HG03460 (cell line): ENCODE measurements at regions not wholly inside any gene's neighbourhood (a gene's known extent, or its start where the extent isn't known, plus 50 kb on each side); places are given as distances from the start of the nearest gene placed in this dataset.

Experiments used
- ATAC-seq: cut with Tn5 transposase; IDR thresholded peaks from one replicate; pipeline ENCODE4 v1.9.1; 2021; ENCODE audit not compliant: unreplicated experiment

DNA sequence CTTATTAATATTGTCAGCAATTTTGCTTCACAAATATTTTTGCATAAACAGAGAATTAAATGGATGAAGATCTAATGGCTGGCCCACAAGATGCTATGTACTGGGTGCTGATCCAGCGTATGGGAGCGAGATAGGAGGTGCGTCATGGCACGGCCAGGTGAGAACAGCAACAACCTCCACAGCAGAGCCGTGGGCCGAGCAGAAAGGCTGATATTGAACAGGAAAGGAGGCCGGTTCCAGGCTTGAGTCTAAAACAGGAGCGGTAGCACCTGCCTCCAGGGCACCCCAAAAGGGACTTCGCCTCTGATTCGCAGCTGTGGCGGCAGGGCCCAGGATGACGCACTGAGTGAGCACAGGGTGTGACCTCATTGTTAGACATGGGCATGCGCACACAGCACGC lies 1502.1 kb downstream of the TBC1D22A start:
- no peak for ATAC-seq

DNA sequence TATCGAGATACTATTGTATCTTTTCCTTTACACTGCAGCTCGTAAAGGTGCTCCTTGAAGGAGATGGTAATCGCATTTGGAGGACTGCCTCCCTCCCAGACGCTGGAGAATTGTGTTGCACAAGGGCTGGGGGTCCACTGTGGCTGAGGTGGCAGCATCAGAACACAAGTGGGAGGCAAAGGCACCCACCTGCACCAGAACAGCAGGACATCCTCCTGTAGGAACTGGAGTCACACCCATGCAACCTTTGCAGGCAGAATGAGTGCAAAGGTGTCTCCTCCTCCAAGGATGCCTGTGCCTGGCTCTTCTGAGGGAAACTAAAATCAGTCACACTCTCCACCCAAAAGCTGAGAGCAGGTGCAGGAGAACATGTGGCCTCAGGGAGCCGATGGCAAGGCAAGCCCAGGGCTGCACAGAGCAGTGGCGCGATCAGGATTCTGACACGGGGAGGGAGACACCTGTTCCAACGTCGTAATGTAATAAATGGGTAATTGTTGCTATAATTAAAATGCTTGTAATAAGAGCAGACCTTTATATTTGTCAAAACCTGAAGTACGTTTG lies 1501.4 kb downstream of the TBC1D22A start:
- ATAC-seq, result no peak

DNA sequence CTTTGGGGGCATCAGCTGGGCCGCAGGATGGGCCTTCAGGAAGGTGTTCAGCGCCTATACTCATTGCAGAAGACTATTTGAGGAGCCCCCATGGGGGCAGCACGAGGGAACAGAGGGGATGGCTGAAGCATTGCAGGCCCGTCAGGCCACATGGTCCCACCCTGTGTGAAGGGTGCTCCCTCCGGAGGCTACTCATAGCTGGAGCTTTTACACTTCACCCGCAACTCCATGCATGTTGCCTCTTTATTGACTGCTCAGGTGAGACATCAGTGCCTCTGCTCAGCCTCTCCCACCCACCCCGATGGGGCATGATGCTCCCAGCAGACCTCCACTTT lies 1500.9 kb downstream of the TBC1D22A start:
- no peak for ATAC-seq

- ATAC-seq, result no peak
Measured at GRCh38 chr22:48262596-48263430, 1500.4 kb downstream of the TBC1D22A start.

- ATAC-seq, result no peak
Measured at GRCh38 chr22:48261706-48262105, 1499.3 kb downstream of the TBC1D22A start.

DNA sequence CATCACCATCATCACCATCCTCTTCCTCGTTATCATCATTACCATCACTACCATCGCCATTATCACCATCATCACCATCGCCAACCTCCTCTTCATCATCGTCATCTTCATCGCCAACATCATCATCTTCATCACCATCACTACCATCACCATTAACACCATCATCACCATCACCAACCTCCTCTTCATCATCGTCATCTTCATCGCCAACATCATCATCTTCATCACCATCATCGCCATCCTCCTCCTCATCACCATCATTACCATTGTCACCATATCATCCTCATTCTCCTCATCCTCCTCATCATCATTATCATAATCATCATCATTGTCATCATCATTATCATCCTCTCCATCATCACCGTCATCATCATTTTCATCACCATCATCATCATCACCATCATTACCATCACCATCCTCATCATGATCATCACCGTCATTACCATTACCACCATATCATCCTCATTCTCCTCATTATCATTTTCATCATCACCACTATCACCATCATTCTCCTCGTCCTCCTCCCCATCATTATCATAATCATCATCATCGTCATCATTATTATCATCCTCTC lies 1498.7 kb downstream of the TBC1D22A start:
- no peak for ATAC-seq

GRCh38 chr22:48259991-48260670 lies 1497.7 kb downstream of the TBC1D22A start:
- ATAC-seq, result no peak

GRCh38 chr22:48258811-48259210 lies 1496.4 kb downstream of the TBC1D22A start:
- ATAC-seq, result no peak

DNA sequence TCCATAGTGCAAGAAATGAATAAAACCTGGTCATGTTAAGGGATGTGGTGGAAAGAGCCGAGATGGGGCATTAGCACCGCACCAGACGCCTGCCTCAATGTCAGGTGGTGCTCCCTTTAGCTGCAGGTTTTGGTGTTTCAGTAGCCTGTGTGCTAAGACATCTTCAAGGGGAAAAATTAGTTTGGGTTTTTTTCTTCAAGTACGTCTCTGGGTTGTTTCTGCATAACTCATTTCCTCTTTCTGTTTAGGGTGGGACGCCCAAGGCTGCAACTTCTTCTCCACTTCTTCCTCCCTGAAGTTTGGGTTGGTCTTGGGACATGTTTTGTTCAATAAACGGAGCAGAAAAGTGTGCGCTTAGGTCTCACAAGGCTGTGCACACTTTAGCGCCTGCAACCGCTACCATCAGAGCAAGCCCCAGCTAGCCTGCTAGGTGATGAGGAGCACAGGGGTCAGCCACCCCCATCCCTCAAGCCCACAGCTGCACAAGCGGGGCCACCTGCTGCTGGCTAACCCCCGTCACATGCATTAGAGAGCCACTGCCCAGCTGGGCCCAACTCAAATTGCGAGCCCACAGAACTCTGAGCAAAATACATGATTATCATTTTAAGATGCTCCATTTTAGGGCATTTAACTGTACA lies 1495.7 kb downstream of the TBC1D22A start:
- ATAC-seq, result no peak

GRCh38 chr22:48257685-48258055 lies 1495.2 kb downstream of the TBC1D22A start:
- ATAC-seq, result no peak

GRCh38 chr22:48256776-48257684 lies 1494.6 kb downstream of the TBC1D22A start:
- no peak for ATAC-seq

GRCh38 chr22:48256041-48256739 lies 1493.7 kb downstream of the TBC1D22A start:
- ATAC-seq, result no peak

- ATAC-seq, result no peak
Measured at GRCh38 chr22:48254311-48254873, 1491.9 kb downstream of the TBC1D22A start.

DNA sequence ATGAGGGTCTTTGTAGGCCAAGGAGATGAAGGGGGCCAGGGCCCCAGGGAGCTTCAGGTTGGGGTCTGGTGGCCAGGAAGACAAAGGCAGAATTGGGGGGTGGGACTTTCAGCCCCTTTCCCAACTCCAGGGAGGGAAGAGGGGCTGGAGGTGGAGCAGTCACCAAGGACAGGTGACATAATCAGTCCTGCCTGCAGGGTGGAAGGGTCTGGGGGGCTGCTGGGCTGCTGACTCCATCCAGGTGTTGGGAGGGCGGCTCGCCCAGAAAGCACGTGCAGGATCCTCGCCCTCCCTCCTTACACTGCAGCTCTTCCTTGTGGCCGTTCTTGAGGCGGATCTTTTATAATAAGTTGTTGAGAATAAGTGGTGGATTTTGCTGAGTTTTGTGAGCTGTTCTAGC lies 1491.1 kb downstream of the TBC1D22A start:
- ATAC-seq, result no peak

GRCh38 chr22:48253136-48253535 lies 1490.7 kb downstream of the TBC1D22A start:
- no peak for ATAC-seq

GRCh38 chr22:48251629-48252028 lies 1489.2 kb downstream of the TBC1D22A start:
- ATAC-seq, result no peak

DNA sequence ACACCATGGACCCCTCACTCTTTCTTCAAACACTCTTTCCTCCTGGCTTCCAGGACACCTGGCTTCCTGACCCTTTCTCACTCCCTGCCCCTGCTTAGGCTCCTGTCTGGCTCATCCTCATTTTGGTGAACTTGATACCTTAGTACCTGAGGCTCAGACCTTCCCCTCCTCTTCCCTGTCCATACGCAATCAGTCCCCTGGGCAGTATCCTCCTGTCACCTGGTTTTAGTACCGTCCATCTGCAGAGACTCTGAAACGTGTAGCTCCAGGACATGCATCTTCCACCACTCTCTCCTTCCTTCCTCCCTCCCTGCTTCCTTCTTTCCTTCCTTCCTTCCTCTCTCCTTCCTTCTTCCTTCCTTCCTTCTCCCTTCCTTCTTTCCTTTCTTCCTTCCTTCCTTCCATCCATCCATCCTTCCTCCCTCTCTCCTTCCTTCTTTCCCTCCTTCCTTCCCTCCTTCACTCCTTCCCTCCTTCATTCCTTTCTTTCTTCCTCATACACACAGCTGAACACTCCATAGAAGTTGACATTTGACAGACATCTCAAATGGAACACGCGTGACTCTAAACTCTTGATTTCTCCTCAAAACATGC lies 1488.6 kb downstream of the TBC1D22A start:
- ATAC-seq, result no peak

GRCh38 chr22:48250286-48250895 lies 1487.9 kb downstream of the TBC1D22A start:
- no peak for ATAC-seq
